ENCODE measurements at regions not wholly inside any gene's neighbourhood (a gene's known extent, or its start where the extent isn't known, plus 50 kb on each side); places are given as distances from the start of the nearest gene placed in this dataset.

GRCh38 chr5:106730506-106730905 is 940.2 kb downstream of the EFNA5 start:
- Histone ChIP-seq H3K36me3 (no peaks in the 10 kb centered on the region), H3K4me1 (no peaks in the 10 kb centered on the region), H3K27ac (no peak overlapping the region), H3K9me3 (peaks cover 0 to 48% (median 29%) of the 10 kb centered on the region in 4 donors), H3K4me3 (no peak overlapping the region), H3K27me3 (no peaks in the 10 kb centered on the region)
- TF ChIP-seq CTCF (IDR thresholded peaks at IDR 0.05) (no peak), EP300 (IDR thresholded peaks at IDR 0.05) (no peak)
- intact Hi-C loops (cut with DNase I; ENCODE audit: low total_unique reads), result no loop called here
- 50 to 65% (median 60%) methylated on average over 2 to 3 of the region's 3 CpGs for whole genome bisulfite sequencing, 5 donors
- no peak for DNase-seq

- TF ChIP-seq CTCF (IDR thresholded peaks at IDR 0.05), result no peak
- TF ChIP-seq POLR2AphosphoS5 (IDR thresholded peaks at IDR 0.05), result no peak
- no peak for TF ChIP-seq POLR2A (IDR thresholded peaks at IDR 0.05)
- no peak for TF ChIP-seq EP300 (IDR thresholded peaks at IDR 0.05)
- H3K9me3 ChIP-seq, result peaks cover 0 to 30% (median 16%) of the 10 kb centered on the region in 4 donors
- no peaks in the 10 kb centered on the region for H3K27me3 ChIP-seq
- WGBS, 5 donors, result 78 to 84% (median 82%) methylated on average over 4 of the region's 4 CpGs
- H3K4me3 ChIP-seq, result no peak overlapping the region
- no peak overlapping the region for H3K27ac ChIP-seq
- no peaks in the 10 kb centered on the region for H3K36me3 ChIP-seq
- no peaks in the 10 kb centered on the region for H3K4me1 ChIP-seq
- DNase-seq, result no peak
- intact Hi-C loops (cut with DNase I; ENCODE audit: low total_unique reads), result no loop called here
Measured at GRCh38 chr5:106728208-106728607, 942.5 kb downstream of the EFNA5 start.

- Histone ChIP-seq H3K27ac (no peak overlapping the region), H3K4me1 (no peaks in the 10 kb centered on the region), H3K36me3 (no peaks in the 10 kb centered on the region), H3K9me3 (peaks cover 0 to 22% (median 10%) of the 10 kb centered on the region in 4 donors), H3K4me3 (no peak overlapping the region), H3K27me3 (no peaks in the 10 kb centered on the region)
- WGBS, 5 donors, result 71 to 87% (median 83%) methylated on average over 2 of the region's 2 CpGs
- no peak for DNase-seq
- intact Hi-C loops (cut with DNase I; ENCODE audit: low total_unique reads), result no loop called here
- TF ChIP-seq POLR2AphosphoS5 (IDR thresholded peaks at IDR 0.05), result no peak
- no peak for TF ChIP-seq EP300 (IDR thresholded peaks at IDR 0.05)
- TF ChIP-seq POLR2A (IDR thresholded peaks at IDR 0.05), result no peak
- TF ChIP-seq CTCF (IDR thresholded peaks at IDR 0.05), result no peak
Measured at GRCh38 chr5:106727071-106727470, 943.7 kb downstream of the EFNA5 start.

GRCh38 chr5:106720367-106720766 is 950.4 kb downstream of the EFNA5 start:
- no peaks in the 10 kb centered on the region for H3K4me1 ChIP-seq
- no peaks in the 10 kb centered on the region for H3K9me3 ChIP-seq
- no peaks in the 10 kb centered on the region for H3K27me3 ChIP-seq
- H3K4me3 ChIP-seq, result no peak overlapping the region
- TF ChIP-seq POLR2AphosphoS5 (IDR thresholded peaks at IDR 0.05), result no peak
- no peak for TF ChIP-seq POLR2A (IDR thresholded peaks at IDR 0.05)
- no peak for TF ChIP-seq EP300 (IDR thresholded peaks at IDR 0.05)
- no peak for TF ChIP-seq CTCF (IDR thresholded peaks at IDR 0.05)
- no peaks in the 10 kb centered on the region for H3K36me3 ChIP-seq
- DNase-seq, result no peak
- 51 to 80% (median 60%) methylated on average over 3 of the region's 3 CpGs for WGBS, 5 donors
- intact Hi-C loops (cut with DNase I; ENCODE audit: low total_unique reads), result no loop called here
- H3K27ac ChIP-seq, result no peak overlapping the region

Data from stomach (tissue), 8 donors.